ENCODE measurements at regions not wholly inside any gene's neighbourhood (a gene's known extent, or its start where the extent isn't known, plus 50 kb on each side); places are given as distances from the start of the nearest gene placed in this dataset.

GRCh38 chr12:5310151-5310550 lies 121.8 kb upstream of the NTF3 start (continued):
- no peak for TF ChIP-seq ZNF687 (IDR thresholded peaks at IDR 0.05)
- TF ChIP-seq GATAD2B (conservative IDR thresholded peaks at IDR 0.05; ENCODE audit: low read depth) = no peak
- no peak for TF ChIP-seq NR2C1 (IDR thresholded peaks at IDR 0.05)
- TF ChIP-seq EED (IDR thresholded peaks at IDR 0.05; ENCODE audit: low read depth) = no peak

- no peak overlapping the region for H3K4me3 ChIP-seq
- ChIA-PET RAD21 (ENCODE audit: unreplicated experiment) (no interaction called here), POLR2A (no interaction called here), CTCF (no interaction called here), SMC1A (ENCODE audit: uncharacterized antibody, unreplicated experiment) (no interaction called here)
- H2AFZ ChIP-seq (ENCODE audit: control insufficient read depth, low read depth, low read length) = no peak overlapping the region
- H3K27ac ChIP-seq (ENCODE audit: control insufficient read depth, insufficient read depth) = no peak overlapping the region
- H3K36me3 ChIP-seq (ENCODE audit: control insufficient read depth in 2 of 2, insufficient read depth in 2 of 2, low read length in 1 of 2) = no peaks in the 10 kb centered on the region
- no peaks in the 10 kb centered on the region for H4K20me1 ChIP-seq (ENCODE audit: control insufficient read depth, insufficient read depth)
- in situ Hi-C loops (cut with MboI) = no loop called here
- intact Hi-C loops (cut with micrococcal nuclease; ENCODE audit: unreplicated experiment) = no loop called here
- H3K27me3 ChIP-seq (replicated peaks in 1 of 2; ENCODE audit: control insufficient read depth in 2 of 2, insufficient read depth in 2 of 2, low read length in 1 of 2) = no peaks in the 10 kb centered on the region
- H3K79me2 ChIP-seq (ENCODE audit: control insufficient read depth, insufficient read depth, low read length) = no peaks in the 10 kb centered on the region
- H3K4me2 ChIP-seq (ENCODE audit: control insufficient read depth, insufficient read depth) = no peak overlapping the region
- no TSS peak for BruUV-seq (replicated peaks)
- no peak for DNase-seq (ENCODE audit: low read depth, low spot score)
- no peak for FAIRE-seq
- ATAC-seq = no peak
- H3K9me3 ChIP-seq (replicated peaks; ENCODE audit: control insufficient read depth, insufficient read depth, low read length) = no peaks in the 10 kb centered on the region
- H3K4me1 ChIP-seq (ENCODE audit: control insufficient read depth, insufficient read depth, low read length) = no peaks in the 10 kb centered on the region
- no peak overlapping the region for H3K9ac ChIP-seq (ENCODE audit: control insufficient read depth, insufficient read depth, low read length)
- TF ChIP-seq BMI1 (IDR thresholded peaks at IDR 0.05; ENCODE audit: borderline replicate concordance) = no peak
- TF ChIP-seq ZBTB11 (CRISPR knock-in tag; IDR thresholded peaks at IDR 0.05) = no peak
- no peak for TF ChIP-seq MYB (IDR thresholded peaks at IDR 0.05; ENCODE audit: borderline replicate concordance, low read depth, low read length)
- no peak for TF ChIP-seq YBX1 (IDR thresholded peaks at IDR 0.05)
- TF ChIP-seq RELB (IDR thresholded peaks at IDR 0.05; ENCODE audit: low read depth) = no peak
- TF ChIP-seq NFYA (IDR thresholded peaks at IDR 0.05; ENCODE audit: borderline replicate concordance, low read depth, low read length) = no peak
- TF ChIP-seq MAX (IDR thresholded peaks at IDR 0.05; ENCODE audit: low read depth, low read length) = no peak
- no peak for TF ChIP-seq ATF7 (IDR thresholded peaks at IDR 0.05; ENCODE audit: low read depth)
- no peak for TF ChIP-seq ETV6 (conservative IDR thresholded peaks at IDR 0.05 in 1 of 2, IDR thresholded peaks at IDR 0.05 in 1 of 2; ENCODE audit: borderline replicate concordance in 1 of 2, low read depth in 1 of 2)
- no peak for TF ChIP-seq GABPA (IDR thresholded peaks at IDR 0.05; ENCODE audit: low read depth)
- TF ChIP-seq STAT1 (conservative IDR thresholded peaks at IDR 0.05) = no peak
- TF ChIP-seq FOS (IDR thresholded peaks at IDR 0.05; ENCODE audit: borderline replicate concordance, extremely low read depth, insufficient read length) = no peak
Measured at GRCh38 chr12:5317556-5317955, 114.4 kb upstream of the NTF3 start.

Data from GM12878 (cell line).